T47D (cell line): ENCODE measurements at regions not wholly inside any gene's neighbourhood (a gene's known extent, or its start where the extent isn't known, plus 50 kb on each side); places are given as distances from the start of the nearest gene placed in this dataset.
"Not testable (repeated sequence)": the region's sequence is repeated elsewhere in the genome, so short reads cannot be mapped to it uniquely, and the experiment has no call there.

Source experiments
- DNase-seq, 2 experiments: peaks; one replicate each; pipeline versions ENCODE4 v3.0.0 to v3.0.0-alpha.2; 2011 to 2012; ENCODE audit warnings: low read depth in 1 of 2, low spot score in 1 of 2
- JUND ChIP-seq: IDR thresholded peaks from 2 replicates; pipeline ENCODE4 v1.6.1; 2012; ENCODE audit warnings: low read depth
- in situ Hi-C: cut with HindIII; loops from 2 replicates; pipeline ENCODE4 v1.10.0; 2016; ENCODE audit warnings: low sequenced_read_pairs, low pct_unique_long_range_greater_than_20kb

DNA sequence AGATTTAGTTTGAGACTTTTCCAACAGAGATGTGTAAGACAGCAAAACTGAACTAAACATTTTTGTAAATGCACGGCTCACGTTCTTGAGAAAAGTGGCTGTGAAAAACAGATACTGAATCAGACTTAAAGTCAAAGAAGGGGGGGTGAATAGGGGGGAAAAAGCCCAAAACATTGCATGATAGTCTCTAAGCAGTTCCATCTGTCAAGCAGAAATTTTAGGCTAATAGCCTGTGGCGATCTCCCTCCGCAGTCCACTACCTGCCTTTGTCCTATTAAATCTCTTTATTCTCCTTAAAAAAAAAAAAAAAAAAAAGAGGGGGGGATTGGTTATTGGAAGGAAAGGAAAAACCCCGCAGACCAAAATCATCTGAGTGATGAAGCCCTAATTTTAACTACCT is 217.6 kb upstream of the NFIA start:
- no peak for TF ChIP-seq JUND

DNA sequence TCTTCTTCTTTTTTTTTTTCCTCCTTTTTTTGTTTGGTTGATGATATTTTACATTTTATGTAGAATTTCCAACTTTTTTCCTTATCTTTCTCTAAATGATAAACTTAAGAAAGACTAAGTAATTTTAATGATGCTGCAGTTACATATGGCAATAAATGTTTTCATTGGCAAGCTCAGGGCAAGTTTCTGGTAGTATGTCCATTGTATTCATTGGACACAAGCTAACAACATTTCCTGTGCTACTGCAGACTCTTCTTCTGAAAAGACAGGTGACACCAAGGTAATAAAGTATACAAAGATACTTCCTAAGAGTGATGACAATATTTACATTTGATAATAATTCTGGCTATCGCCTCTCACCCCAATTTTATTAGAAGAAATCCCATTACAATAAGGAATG is 219.2 kb upstream of the NFIA start:
- in situ Hi-C loops = no loop called here
- no peak for TF ChIP-seq JUND
- DNase-seq = no peak

More for the DNA sequence above, 217.6 kb upstream of the NFIA start:
- in situ Hi-C loops = no loop called here
- no peak for DNase-seq

DNA sequence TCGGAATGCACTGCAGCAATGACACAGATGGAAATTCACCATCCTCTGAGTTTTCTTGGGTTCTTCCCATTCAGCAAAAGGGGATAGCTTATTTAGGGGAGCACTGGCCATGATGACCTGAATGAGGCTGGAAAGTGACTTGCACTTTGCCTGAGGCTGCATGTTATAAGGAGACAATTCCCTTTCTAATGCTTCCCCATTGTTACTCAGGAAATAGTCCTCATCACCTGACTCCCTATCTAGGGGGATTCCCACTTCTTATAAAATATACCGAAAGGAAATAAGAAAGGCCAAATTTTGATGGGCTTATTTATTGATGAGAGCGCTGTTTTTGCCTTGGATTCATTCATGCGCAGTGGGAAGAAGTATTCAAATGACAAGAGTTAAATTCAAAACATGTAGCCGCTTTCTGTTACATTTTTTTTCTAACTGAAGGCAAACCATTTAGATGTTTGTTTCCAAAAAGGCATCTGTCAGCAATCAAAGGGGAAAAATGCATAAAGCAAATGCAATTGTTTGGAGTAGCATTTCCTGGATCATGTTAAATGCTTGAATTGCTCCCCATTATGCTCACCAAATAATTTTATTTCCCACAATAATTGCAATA is 220.3 kb upstream of the NFIA start:
- DNase-seq = no peak
- TF ChIP-seq JUND = no peak
- in situ Hi-C loops = no loop called here

DNA sequence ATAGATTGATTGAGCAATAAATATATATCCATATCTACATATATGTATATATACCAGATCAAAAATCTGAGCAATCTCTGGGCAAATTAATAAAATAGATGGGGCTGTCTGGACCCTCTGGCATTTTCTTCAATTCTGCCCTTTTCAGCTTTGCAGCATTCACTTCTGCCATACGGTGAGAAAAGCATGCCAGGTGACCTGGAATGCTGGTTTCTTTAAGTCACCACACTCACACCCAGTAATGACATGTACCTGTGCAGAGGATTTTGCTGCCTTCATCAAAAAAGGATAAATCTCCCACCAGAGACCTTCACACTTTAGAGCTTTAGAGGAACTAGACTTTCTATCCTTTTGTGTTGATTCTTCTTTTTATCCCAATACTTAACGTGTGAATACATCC is 223.2 kb upstream of the NFIA start:
- TF ChIP-seq JUND = no peak
- no peak for DNase-seq
- in situ Hi-C loops = no loop called here

DNA sequence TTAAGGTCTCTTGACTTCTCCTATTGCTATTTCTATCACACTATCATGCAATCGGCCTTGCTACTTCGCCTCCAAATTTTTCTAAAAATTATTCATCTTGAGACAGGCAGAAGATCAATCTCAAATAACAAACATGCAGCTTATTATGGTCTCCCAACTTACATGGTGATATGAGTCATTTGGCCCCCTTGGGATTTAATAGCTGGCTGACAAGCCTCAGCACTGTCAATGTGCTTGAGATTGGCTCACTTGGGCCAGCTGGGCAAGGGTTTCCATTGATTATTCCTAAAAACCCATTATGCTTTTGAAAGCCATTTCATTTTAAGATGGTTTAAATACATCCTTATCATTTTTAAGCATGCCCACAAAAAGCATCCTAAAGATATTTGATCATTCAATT is 224.5 kb upstream of the NFIA start:
- in situ Hi-C loops = no loop called here
- no peak for TF ChIP-seq JUND
- no peak for DNase-seq

DNA sequence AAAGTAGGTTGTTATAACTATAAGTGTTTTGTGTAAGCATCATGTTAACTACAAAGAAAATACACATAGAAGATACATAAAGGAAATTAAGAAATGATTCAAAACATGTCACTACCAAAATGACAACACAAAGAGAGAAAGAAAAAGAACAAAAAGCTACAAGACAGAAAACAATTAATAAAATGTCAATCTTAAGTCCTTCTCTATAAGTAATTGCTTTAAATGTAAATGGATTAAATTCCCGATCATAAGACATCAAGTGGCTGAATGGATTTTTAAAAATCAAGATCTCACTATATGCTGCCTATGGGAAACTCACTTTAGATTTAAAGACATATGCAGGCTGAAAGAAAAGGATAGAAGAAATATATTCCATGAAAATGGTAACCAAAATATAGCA is 232.3 kb upstream of the NFIA start:
- TF ChIP-seq JUND = no peak
- DNase-seq = no peak
- in situ Hi-C loops = no loop called here

DNA sequence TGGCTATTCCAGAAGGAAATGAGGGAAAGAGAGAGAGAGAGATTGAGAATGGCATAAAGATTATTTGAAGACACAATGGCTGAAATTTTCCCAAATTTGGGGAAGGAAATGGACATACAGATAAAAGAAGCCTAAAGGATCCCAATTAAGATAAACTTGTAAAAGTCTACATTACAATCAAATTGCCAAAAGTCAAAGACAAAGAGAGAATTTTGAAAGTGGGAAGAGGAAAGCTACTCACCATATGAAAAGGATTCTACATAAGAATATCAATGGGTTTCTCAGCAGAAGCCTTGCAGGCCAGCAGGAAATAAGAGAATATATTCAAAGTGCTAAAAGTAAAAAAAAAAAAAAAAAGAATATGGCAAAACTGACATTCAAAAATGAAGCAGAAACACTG is 233.0 kb upstream of the NFIA start:
- no peak for TF ChIP-seq JUND
- in situ Hi-C loops = no loop called here
- DNase-seq = no peak

DNA sequence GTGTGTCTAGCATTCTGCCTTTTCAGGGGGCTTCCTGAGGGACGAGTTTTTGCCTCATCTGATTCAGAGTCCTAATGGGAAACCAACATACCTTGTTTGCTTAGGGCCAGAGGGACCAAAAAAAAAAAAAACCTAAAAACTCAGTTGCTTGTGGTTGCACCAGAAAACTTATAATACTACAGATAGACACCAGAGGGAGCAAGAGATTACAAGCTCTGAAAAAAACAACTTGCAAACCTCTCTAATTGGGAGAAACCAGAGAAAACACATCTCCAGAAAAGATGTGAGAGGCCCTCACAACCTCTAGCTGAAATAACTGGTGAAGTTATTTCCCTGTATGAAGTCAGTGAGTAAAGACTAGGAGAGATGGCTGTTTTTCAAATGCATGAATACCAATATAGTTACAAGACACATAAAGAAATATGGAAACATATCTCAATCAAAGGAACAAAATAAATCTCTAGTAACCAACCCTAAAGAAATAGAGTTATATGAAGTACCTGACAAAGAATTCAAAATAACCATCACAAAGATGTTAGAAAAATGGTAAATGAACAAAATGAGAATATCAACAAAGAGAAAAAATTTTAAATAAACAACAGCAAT is 233.7 kb upstream of the NFIA start:
- no peak for TF ChIP-seq JUND
- DNase-seq = peak; percentile 4 to 33
- in situ Hi-C loops = no loop called here

DNA sequence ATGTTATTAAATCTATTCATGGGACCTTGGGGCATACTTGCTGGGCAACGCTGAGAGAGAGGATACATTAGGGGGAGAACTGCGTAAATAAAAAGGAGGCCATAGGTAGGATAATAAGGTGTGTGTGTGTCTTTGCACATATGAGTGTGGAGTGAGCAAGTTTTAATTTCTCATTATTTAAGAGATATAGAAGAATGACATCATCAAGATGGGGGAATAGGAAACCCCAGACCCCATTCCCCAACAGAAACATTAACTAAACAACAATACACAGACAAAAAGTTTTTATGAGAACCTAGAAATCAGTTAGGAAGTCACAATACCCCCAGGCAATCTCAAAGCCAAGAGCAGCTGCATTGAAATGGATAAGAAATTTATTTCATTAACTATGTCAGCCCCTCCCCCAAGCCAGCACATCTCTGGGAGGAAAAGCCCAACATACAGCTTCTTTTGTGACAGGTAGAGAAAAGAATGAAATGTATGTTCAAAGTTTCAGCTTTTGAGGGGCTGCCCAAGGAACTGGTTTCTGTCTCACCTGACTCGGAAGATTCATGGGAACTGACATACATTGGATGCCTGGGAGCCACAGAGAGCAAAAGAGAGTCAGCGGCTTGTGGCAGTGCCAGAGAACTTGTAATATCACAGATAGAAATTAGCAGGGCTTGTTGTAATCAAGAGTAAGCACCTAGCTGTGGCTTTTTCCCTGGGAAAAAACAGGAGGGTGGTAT is 234.3 kb upstream of the NFIA start:
- no peak for TF ChIP-seq JUND
- DNase-seq = no peak
- in situ Hi-C loops = no loop called here

DNA sequence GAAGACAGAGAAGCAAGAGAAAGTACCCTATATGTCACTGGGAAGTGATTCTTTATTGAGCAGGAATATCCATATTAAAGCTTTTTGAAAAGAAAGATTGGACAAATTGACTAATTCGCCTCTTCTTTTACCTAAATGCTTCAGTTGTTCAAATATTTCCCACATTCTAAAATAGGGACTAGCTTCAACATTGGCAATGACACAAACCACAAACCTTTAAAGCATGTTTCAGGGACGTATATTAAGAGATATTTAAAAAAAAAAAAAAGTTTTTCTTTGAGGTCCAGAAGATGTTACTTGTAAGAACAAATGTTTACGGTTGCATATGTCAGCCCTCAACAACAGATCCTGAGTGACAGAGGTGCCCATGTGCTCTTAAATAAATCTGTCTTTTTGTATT is 235.0 kb upstream of the NFIA start:
- no peak for TF ChIP-seq JUND
- no peak for DNase-seq
- in situ Hi-C loops = no loop called here

DNA sequence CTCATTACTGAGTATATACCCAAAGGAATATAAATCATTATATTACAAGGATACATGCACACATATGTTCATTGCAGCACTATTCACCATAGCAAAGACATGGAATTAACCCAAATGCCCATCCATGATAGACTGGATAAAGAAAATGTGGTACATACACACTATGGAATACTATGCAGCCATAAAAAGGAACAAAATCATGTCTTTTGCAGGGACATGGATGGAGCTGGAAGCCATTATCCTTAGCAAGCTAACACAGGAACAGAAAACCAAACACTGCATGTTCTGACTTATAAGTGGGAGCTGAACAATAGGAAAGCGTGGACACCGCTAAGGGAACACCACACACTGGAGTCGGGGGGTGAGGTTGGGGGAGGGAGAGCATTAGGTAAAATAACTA is 236.7 kb upstream of the NFIA start:
- DNase-seq, in situ Hi-C loops: not testable (repeated sequence)

DNA sequence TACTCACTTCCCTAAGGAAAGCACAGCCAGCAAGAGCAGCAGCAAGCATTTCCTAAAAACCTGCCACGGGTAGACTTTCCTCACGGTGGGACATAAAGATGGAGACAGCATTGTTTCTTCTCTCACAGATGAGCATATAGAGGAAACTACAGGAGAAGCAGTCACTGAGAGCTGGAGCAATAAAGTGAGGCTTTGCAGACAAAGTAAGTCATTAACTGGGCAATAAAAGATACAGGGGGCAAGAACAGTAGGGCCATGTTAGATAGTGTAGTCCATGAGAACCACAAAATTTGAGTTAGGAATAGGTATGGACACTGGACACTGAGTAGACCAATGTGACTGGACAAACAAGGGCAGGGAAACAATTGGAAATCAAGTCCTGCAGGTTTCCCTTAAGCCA is 240.1 kb upstream of the NFIA start:
- no peak for TF ChIP-seq JUND
- in situ Hi-C loops = no loop called here
- no peak for DNase-seq
